ENCODE measurements at regions not wholly inside any gene's neighbourhood (a gene's known extent, or its start where the extent isn't known, plus 50 kb on each side); places are given as distances from the start of the nearest gene placed in this dataset.

- BruUV-seq (replicated peaks): no TSS peak
- Histone ChIP-seq H3K36me3 (ENCODE audit: control insufficient read depth in 1 of 2, insufficient read depth in 2 of 2, low read length in 2 of 2) (no peaks in the 10 kb centered on the region), H3K79me2 (ENCODE audit: insufficient read depth, low read length) (no peaks in the 10 kb centered on the region), H4K20me1 (ENCODE audit: insufficient read depth) (no peaks in the 10 kb centered on the region), H3K9me3 (ENCODE audit: control insufficient read depth in 1 of 2, insufficient read depth in 1 of 2, low read depth in 1 of 2, low read length in 2 of 2) (peaks cover 0 to 5% of the 10 kb centered on the region in 2 experiments; a peak in 1 of 4 replicates), H3K4me1 (ENCODE audit: control insufficient read depth in 1 of 2, insufficient read depth in 2 of 2, low read length in 2 of 2) (no peaks in the 10 kb centered on the region), H3K27me3 (ENCODE audit: insufficient read depth, low read length) (no peaks in the 10 kb centered on the region), H3K9me2 (ENCODE audit: insufficient read depth) (no peaks in the 10 kb centered on the region), H3K27ac (ENCODE audit: low read depth, low read length) (no peak overlapping the region), H2AFZ (ENCODE audit: low read depth, low read length, poor library complexity, severe bottlenecking) (no peak overlapping the region), H3K9ac (ENCODE audit: low read length) (no peak overlapping the region), H3K4me2 (ENCODE audit: low read length) (no peak overlapping the region), H3K4me3 (replicated peaks in 1 of 2; ENCODE audit: low read depth in 1 of 2, low read length in 2 of 2) (no peak overlapping the region)
- ChIA-PET POLR2A (no interaction called here), CTCF (interaction anchor here (1.5 kb wide), 1 partner anchor 13 kb away, joined by 3 read pairs; no protein-coding TSS in a partner anchor), RAD21 (ENCODE audit: low non-redundant PET in 1 of 2, low total read pairs in 2 of 2, uncharacterized antibody in 2 of 2, unreplicated experiment in 2 of 2) (no interaction called here)
- TF ChIP-seq ZBTB33 (IDR thresholded peaks at IDR 0.05; ENCODE audit: extremely low read depth, insufficient replicate concordance, low read length): no peak
- TF ChIP-seq REST (IDR thresholded peaks at IDR 0.05; ENCODE audit: low read depth): no peak
- no peak for TF ChIP-seq YY1 (IDR thresholded peaks at IDR 0.05; ENCODE audit: extremely low read depth, insufficient replicate concordance, low read depth, low read length)
- TF ChIP-seq POLR2AphosphoS5 (IDR thresholded peaks at IDR 0.05; ENCODE audit: low read depth, low read length): no peak
- peak; percentile 34; the same call in 1 of the 2 replicates for ATAC-seq
- DNase-seq (ENCODE audit: low read depth, low spot score): no peak
- intact Hi-C loops (cut with micrococcal nuclease): no loop called here
These were observed 73.1 kb upstream of the MYL2 start for GRCh38 chr12:110993434-110993833.
